ENCODE measurements at regions not wholly inside any gene's neighbourhood (a gene's known extent, or its start where the extent isn't known, plus 50 kb on each side); places are given as distances from the start of the nearest gene placed in this dataset.

GRCh38 chr2:146785101-146785500 lies 1059.7 kb upstream of the ACVR2A start:
- ChIA-PET CTCF (no interaction called here), POLR2A (no interaction called here)
- DNase-seq (ENCODE audit: low read depth, low spot score) (no peak), ATAC-seq (no peak)
- in situ Hi-C loops (cut with HindIII; ENCODE audit: low pct_unique_long_range_greater_than_20kb, low sequenced_read_pairs) = no loop called here
- no peaks in the 10 kb centered on the region for H3K9me3 ChIP-seq (ENCODE audit: control insufficient read depth, insufficient read depth, low read depth, low read length)
- no peak for TF ChIP-seq SIN3A (IDR thresholded peaks at IDR 0.05; ENCODE audit: borderline replicate concordance, insufficient read depth, low read depth, low read length)
- H3K36me3 ChIP-seq (ENCODE audit: control insufficient read depth, insufficient read depth, low read length) = no peaks in the 10 kb centered on the region
- no TSS peak for BruUV-seq (replicated peaks)
- no peak overlapping the region for H3K4me3 ChIP-seq (ENCODE audit: low read depth in 2 of 2, low read length in 2 of 2)
- no peak overlapping the region for H3K27ac ChIP-seq (ENCODE audit: low read length)
- intact Hi-C loops (cut with micrococcal nuclease; ENCODE audit: unreplicated experiment) = no loop called here
- H3K27me3 ChIP-seq (ENCODE audit: control insufficient read depth, insufficient read depth, low read length) = no peaks in the 10 kb centered on the region
- no peaks in the 10 kb centered on the region for H3K4me1 ChIP-seq (ENCODE audit: control insufficient read depth, insufficient read depth, low read length)

- Histone ChIP-seq H3K27me3 (ENCODE audit: control insufficient read depth, insufficient read depth, low read length) (no peaks in the 10 kb centered on the region), H3K4me1 (ENCODE audit: control insufficient read depth, insufficient read depth, low read length) (no peaks in the 10 kb centered on the region), H3K9me3 (ENCODE audit: control insufficient read depth, insufficient read depth, low read depth, low read length) (no peaks in the 10 kb centered on the region), H3K27ac (ENCODE audit: low read length) (no peak overlapping the region), H3K36me3 (ENCODE audit: control insufficient read depth, insufficient read depth, low read length) (no peaks in the 10 kb centered on the region), H3K4me3 (ENCODE audit: low read depth in 2 of 2, low read length in 2 of 2) (no peak overlapping the region)
- POLR2A ChIA-PET = no interaction called here
- intact Hi-C loops (cut with micrococcal nuclease; ENCODE audit: unreplicated experiment) = no loop called here
- DNase-seq (ENCODE audit: low read depth, low spot score) (no peak), ATAC-seq (no peak)
- TF ChIP-seq REST (IDR thresholded peaks at IDR 0.05; ENCODE audit: insufficient read depth in 1 of 2, low read depth in 2 of 2, low read length in 1 of 2) = no peak
- no peak for TF ChIP-seq TCF7L2 (IDR thresholded peaks at IDR 0.05; ENCODE audit: low read depth, low read length)
- TF ChIP-seq CTCF (IDR thresholded peaks at IDR 0.05) = no peak
- no peak for TF ChIP-seq SIN3A (IDR thresholded peaks at IDR 0.05; ENCODE audit: borderline replicate concordance, insufficient read depth, low read depth, low read length)
- TF ChIP-seq POLR2AphosphoS5 (IDR thresholded peaks at IDR 0.05; ENCODE audit: low read depth, low read length) = no peak
- in situ Hi-C loops (cut with HindIII; ENCODE audit: low pct_unique_long_range_greater_than_20kb, low sequenced_read_pairs) = no loop called here
- CTCF ChIA-PET = no interaction called here
- BruUV-seq (replicated peaks) = no TSS peak
These were observed 1060.2 kb upstream of the ACVR2A start for GRCh38 chr2:146784602-146785001.

GRCh38 chr2:146777181-146777580 lies 1067.6 kb upstream of the ACVR2A start:
- TF ChIP-seq REST (IDR thresholded peaks at IDR 0.05; ENCODE audit: insufficient read depth in 1 of 2, low read depth in 2 of 2, low read length in 1 of 2) (no peak), TCF7L2 (IDR thresholded peaks at IDR 0.05; ENCODE audit: low read depth, low read length) (no peak), CTCF (IDR thresholded peaks at IDR 0.05) (no peak), SIN3A (IDR thresholded peaks at IDR 0.05; ENCODE audit: borderline replicate concordance, insufficient read depth, low read depth, low read length) (no peak), POLR2AphosphoS5 (IDR thresholded peaks at IDR 0.05; ENCODE audit: low read depth, low read length) (no peak)
- intact Hi-C loops (cut with micrococcal nuclease; ENCODE audit: unreplicated experiment) = no loop called here
- H3K27ac ChIP-seq (ENCODE audit: low read length) = no peak overlapping the region
- H3K4me3 ChIP-seq (ENCODE audit: low read depth in 2 of 2, low read length in 2 of 2) = no peak overlapping the region
- in situ Hi-C loops (cut with HindIII; ENCODE audit: low pct_unique_long_range_greater_than_20kb, low sequenced_read_pairs) = no loop called here
- ChIA-PET CTCF (no interaction called here), POLR2A (no interaction called here)
- no peak for ATAC-seq
- DNase-seq (ENCODE audit: low read depth, low spot score) = no peak
- no peaks in the 10 kb centered on the region for H3K4me1 ChIP-seq (ENCODE audit: control insufficient read depth, insufficient read depth, low read length)
- H3K9me3 ChIP-seq (ENCODE audit: control insufficient read depth, insufficient read depth, low read depth, low read length) = no peaks in the 10 kb centered on the region
- BruUV-seq (replicated peaks) = no TSS peak
- H3K36me3 ChIP-seq (ENCODE audit: control insufficient read depth, insufficient read depth, low read length) = no peaks in the 10 kb centered on the region
- H3K27me3 ChIP-seq (ENCODE audit: control insufficient read depth, insufficient read depth, low read length) = no peaks in the 10 kb centered on the region
